ENCODE measurements at regions not wholly inside any gene's neighbourhood (a gene's known extent, or its start where the extent isn't known, plus 50 kb on each side); places are given as distances from the start of the nearest gene placed in this dataset.
"Not testable (repeated sequence)": the region's sequence is repeated elsewhere in the genome, so short reads cannot be mapped to it uniquely, and the experiment has no call there.

DNA sequence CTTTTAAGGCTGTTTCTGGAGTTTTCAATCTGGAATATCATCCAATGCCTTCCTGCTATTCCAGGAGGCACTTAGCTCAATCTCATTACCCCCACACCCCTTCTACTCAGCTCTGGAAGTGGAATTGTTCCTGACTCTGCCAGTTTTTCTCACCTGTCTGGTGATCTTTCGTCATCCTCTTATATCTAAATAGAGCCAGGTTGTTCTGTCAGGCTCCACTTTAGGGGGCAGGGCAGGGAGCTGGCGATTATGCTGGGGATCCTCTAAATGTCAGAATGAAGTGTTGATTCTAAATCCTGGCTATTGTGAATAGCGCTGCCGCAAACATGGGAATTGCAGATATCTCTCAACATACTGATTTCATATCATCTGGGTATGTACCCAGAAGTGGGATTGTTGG lies 63.6 kb upstream of the ETV3 start:
- CTCF ChIA-PET = no interaction called here
- DNase-seq (ENCODE audit: low spot score) = no peak
- no peak overlapping the region for H3K27ac ChIP-seq
- POLR2A ChIA-PET (ENCODE audit: low non-redundant PET) = no interaction called here
- TF ChIP-seq, protein P1, sequence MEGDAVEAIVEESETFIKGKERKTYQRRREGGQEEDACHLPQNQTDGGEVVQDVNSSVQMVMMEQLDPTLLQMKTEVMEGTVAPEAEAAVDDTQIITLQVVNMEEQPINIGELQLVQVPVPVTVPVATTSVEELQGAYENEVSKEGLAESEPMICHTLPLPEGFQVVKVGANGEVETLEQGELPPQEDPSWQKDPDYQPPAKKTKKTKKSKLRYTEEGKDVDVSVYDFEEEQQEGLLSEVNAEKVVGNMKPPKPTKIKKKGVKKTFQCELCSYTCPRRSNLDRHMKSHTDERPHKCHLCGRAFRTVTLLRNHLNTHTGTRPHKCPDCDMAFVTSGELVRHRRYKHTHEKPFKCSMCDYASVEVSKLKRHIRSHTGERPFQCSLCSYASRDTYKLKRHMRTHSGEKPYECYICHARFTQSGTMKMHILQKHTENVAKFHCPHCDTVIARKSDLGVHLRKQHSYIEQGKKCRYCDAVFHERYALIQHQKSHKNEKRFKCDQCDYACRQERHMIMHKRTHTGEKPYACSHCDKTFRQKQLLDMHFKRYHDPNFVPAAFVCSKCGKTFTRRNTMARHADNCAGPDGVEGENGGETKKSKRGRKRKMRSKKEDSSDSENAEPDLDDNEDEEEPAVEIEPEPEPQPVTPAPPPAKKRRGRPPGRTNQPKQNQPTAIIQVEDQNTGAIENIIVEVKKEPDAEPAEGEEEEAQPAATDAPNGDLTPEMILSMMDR (conservative IDR thresholded peaks at IDR 0.05; ENCODE audit: low read depth) = no peak

DNA sequence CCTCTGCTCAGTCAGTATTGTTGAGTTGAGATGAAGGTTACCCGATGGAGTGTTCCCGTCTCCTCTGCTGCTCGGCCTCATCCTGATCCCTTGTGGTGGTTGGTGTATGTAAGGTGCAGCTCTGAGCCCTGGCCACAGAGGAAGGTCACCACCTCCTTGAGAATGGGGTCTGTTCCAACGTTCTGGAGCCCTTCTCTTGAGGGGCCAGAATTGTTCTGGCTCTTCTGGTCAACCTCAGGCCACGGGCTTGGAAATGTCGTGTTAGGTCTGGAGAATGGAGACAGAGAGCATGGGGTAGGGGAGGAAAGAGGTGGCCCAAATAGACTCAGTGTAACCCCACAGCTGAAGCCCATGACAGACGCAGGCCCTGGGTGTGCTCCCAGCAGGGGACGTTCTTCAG lies 62.3 kb upstream of the ETV3 start:
- CTCF ChIA-PET = no interaction called here
- DNase-seq (ENCODE audit: low spot score) = no peak
- TF ChIP-seq, protein P1 (conservative IDR thresholded peaks at IDR 0.05; ENCODE audit: low read depth) = no peak

DNA sequence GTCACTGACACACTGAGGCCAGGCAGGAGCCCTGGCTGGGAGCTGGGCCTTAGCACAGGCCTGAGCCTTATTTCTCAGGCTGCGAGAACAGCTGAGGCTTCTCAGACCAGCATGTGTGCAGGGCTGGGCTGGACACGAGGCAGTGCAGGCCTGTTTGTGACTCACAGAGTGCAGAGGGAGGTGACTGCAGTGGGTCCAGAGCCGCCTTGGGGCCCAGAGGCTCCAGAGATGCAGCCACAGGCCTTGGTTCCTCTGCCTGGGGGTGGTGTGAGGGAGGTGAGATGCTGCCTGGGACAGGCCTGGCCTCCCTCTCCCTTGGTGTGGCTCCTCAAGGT lies 61.2 kb upstream of the ETV3 start:
- POLR2A ChIA-PET (ENCODE audit: low non-redundant PET) = no interaction called here
- TF ChIP-seq, protein P1 (conservative IDR thresholded peaks at IDR 0.05; ENCODE audit: low read depth) = no peak
- no peak overlapping the region for H3K27ac ChIP-seq
- CTCF ChIA-PET = no interaction called here
- DNase-seq (ENCODE audit: low spot score) = no peak

More for the DNA sequence above, 62.3 kb upstream of the ETV3 start:
- no peak overlapping the region for H3K27ac ChIP-seq
- POLR2A ChIA-PET (ENCODE audit: low non-redundant PET) = no interaction called here

DNA sequence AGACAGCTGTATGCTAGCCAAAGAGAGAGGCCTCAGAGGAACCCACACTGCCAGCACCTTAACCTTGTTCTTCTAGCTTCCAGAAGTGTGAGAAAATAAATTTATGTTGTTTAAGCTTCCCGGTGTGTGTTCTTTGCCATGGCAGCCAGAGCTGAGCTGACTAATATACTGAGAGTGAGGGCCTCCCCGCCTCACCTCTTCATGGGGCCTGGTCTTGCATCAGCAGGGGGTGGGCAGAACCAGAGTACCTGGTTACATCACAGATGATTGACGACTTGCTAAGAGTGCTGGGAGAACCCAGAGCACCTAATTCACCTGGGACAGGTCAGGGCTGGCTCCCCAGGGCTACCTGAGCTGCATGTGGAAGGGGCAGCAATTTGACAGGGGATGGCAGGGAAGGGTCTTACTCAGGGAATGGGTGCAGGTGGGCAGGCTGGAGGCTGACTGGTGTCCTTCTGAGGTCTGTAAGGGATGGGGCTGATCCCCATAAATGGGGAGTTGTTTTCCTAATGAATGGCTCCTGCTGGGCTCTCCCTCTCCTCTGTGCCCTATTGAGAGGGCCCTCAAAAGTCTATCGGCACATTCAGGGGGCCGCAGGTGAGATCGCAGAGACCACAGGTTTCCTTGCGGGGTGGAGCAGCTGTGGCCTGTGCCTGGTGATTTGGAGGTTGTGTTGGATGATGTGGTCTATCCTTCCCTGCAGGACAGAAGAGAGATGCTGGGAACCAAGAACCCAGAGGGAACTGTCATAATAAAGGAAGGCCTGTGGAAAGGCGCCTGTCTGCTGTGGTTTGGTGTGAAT lies 60.6 kb upstream of the ETV3 start:
- peak; percentile 69 for DNase-seq (ENCODE audit: low spot score)
- ChIA-PET CTCF (no interaction called here), POLR2A (ENCODE audit: low non-redundant PET) (no interaction called here)
- TF ChIP-seq, protein P1 (conservative IDR thresholded peaks at IDR 0.05; ENCODE audit: low read depth) = no peak
- no peak overlapping the region for H3K27ac ChIP-seq

DNA sequence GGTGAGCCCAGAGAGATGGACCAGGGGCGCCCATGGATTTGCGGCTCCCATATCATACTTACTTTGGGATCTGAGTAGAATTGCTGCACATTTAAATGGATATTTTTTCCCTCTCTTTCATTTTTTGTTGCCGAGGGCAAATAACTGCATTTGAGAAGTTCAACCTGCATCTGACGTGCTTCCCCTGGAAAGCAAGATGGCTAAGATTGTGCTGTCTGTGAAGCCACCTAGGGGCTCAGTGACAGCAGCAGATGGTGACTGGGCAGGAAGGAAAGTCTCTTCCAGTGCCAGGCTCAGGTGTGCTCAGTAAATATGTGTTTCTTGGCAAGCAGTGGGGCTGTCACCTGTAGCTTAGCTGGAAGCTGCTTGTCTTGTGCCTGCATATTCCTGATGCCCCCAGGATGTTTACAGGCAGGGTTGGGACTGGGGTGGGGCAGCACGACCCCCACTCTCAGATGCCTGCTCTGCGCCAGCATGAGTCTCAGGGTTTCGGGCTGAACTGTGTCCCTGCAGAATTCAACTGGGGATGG lies 59.8 kb upstream of the ETV3 start:
- CTCF ChIA-PET = no interaction called here
- POLR2A ChIA-PET (ENCODE audit: low non-redundant PET) = no interaction called here

DNA sequence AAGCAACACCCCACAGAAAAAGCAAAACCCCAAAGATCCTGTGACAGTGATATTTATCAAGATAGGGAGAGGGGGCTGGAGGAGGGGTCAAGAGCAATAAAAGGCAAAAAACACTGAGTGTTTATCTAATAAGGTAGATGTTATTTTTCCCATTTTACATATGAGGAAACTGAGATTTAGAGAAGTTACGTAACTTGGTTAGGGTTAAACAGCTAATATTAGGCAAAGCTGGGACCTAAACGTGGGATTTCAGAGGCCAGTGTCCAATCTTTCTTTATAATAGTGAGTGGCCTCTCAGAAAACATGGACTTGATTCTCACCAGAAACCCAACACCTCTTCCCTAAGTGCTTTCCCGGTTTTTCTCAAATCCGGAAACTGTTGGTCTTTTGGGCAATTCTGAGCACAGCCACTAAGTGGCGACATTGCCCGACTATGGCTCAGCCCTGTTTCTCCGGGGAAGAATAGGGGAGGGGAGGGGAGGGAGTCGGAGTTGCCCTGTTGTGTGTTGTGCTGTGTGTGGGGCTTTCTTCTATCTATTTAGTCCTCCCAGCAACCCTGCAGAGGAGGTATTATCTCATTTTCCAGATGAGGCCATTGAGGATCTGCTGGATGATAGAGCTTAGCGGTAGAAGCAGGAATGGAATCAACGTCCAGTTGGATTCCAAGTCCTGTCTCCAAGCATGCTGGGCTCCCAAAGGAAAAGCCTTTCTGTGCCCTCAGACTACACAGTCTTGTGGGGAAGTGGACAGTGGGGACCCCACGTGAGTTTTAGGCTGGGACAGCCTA lies 58.7 kb upstream of the ETV3 start:
- POLR2A ChIA-PET (ENCODE audit: low non-redundant PET); H3K27ac ChIP-seq; DNase-seq (ENCODE audit: low spot score): not testable (repeated sequence)
- TF ChIP-seq, protein P1 (conservative IDR thresholded peaks at IDR 0.05; ENCODE audit: low read depth) = peak; percentile 46
- CTCF ChIA-PET = interaction anchor here (1.0 kb wide), 1 partner anchor 9 kb away, joined by 3 read pairs; no protein-coding TSS in a partner anchor

More for the DNA sequence above, 59.8 kb upstream of the ETV3 start:
- no peak for DNase-seq (ENCODE audit: low spot score)
- TF ChIP-seq, protein P1 (conservative IDR thresholded peaks at IDR 0.05; ENCODE audit: low read depth) = no peak
- H3K27ac ChIP-seq = no peak overlapping the region

Measured in RWPE1 (cell line).